ENCODE measurements at regions not wholly inside any gene's neighbourhood (a gene's known extent, or its start where the extent isn't known, plus 50 kb on each side); places are given as distances from the start of the nearest gene placed in this dataset.

DNA sequence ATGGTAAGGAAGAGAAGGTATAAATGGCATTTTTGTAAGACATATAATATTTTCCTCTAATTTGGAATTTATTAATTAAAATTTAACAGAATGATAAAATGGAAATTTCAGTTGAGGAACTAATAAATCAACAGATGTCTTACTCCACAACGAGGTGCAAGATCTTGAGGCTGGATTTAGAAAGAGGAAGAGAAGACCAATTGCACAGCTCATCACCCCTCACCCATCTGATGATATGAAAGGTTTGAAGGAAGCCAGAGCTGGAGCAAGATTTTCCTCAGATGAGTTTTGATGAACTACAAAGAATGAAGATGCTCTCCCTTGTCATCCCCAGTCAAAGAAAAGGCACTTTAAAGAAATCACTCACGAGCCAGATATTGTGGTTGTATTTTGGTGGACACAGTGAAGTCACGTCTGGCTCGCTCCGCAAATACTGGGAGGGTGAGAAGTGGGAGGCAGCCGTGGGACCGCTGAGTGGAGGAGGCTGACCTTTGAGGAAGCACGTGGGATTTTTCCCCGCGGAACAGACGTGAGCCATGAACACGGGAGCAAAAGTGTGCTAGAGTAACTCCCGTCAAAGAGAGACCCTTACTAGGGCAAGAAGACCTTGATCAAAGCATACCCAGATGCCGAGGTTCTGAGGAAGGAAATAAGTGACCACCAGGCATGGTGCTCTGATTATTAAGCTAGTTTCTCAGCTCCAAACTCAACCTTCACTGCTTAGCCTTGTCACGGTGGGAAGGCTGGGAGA, 511.4 kb downstream of the RNF144A start:
- TF ChIP-seq SUZ12 (IDR thresholded peaks at IDR 0.05; ENCODE audit: extremely low read depth, insufficient read depth, insufficient read length) (no peak), YY1 (IDR thresholded peaks at IDR 0.05; ENCODE audit: insufficient read depth, insufficient read length) (no peak)

Data from NT2/D1 (cell line).